Muscle of leg (tissue), 3 donors: ENCODE measurements at regions not wholly inside any gene's neighbourhood (a gene's known extent, or its start where the extent isn't known, plus 50 kb on each side); places are given as distances from the start of the nearest gene placed in this dataset.

Experiments
- DNase-seq: peaks from one replicate; pipeline ENCODE4 v3.0.0; 2013
- H3K27ac ChIP-seq: one replicate; pipeline ENCODE4 v1.5.1; 2013; ENCODE audit warnings: mild to moderate bottlenecking, low read length, control low read depth
- H3K27me3 ChIP-seq: one replicate; pipeline ENCODE4 v1.6.1; 2013; ENCODE audit warnings: low read length; ENCODE audit not compliant: control insufficient read depth, insufficient read depth
- H3K36me3 ChIP-seq: one replicate; pipeline ENCODE4 v1.6.1; 2013; ENCODE audit warnings: low read length; ENCODE audit not compliant: control insufficient read depth, insufficient read depth
- H3K4me1 ChIP-seq: one replicate; pipeline ENCODE4 v1.6.1; 2013; ENCODE audit warnings: low read length; ENCODE audit not compliant: control insufficient read depth, insufficient read depth
- H3K4me3 ChIP-seq: one replicate; pipeline ENCODE4 v1.5.1; 2013; ENCODE audit warnings: low read length, control low read depth
- H3K9me3 ChIP-seq: replicated peaks from 2 replicates; pipeline ENCODE4 v1.6.1; 2013; ENCODE audit warnings: low read depth, low read length; ENCODE audit not compliant: control insufficient read depth
- WGBS: methylation state at CpG from one replicate; pipeline ENCODE4 v1.1.5; 2013; ENCODE audit warnings: missing lambda C conversion rate; ENCODE audit not compliant: insufficient coverage; 5-methylcytosine and 5-hydroxymethylcytosine counted together

DNA sequence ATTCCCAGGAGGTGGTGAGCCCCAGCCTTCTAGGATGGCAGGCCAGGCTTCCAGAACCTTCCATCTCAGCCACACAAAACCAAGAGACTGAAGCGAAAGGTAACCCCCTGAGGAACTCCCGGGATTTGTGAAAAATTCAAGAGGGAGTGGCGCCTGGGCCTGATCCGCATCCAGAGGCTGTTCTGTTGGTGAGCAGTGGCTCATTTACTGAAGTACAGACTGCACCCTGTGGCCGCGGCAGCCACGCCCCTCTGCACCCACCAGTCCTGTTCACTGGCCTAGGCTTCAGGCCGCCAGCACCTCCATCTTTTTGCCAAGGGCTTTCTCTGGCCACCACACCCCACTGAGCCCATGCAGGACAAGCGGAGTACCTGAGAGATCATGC lies 79.1 kb upstream of the PTPN1 start:
- no peaks in the 10 kb centered on the region for H3K27me3 ChIP-seq
- 81% methylated on average over 8 of the region's 9 CpGs for WGBS
- DNase-seq = no peak
- no peaks in the 10 kb centered on the region for H3K9me3 ChIP-seq
- no peak overlapping the region for H3K4me3 ChIP-seq
- peaks cover 16% of the 10 kb centered on the region for H3K4me1 ChIP-seq
- no peaks in the 10 kb centered on the region for H3K36me3 ChIP-seq
- H3K27ac ChIP-seq = no peak overlapping the region

DNA sequence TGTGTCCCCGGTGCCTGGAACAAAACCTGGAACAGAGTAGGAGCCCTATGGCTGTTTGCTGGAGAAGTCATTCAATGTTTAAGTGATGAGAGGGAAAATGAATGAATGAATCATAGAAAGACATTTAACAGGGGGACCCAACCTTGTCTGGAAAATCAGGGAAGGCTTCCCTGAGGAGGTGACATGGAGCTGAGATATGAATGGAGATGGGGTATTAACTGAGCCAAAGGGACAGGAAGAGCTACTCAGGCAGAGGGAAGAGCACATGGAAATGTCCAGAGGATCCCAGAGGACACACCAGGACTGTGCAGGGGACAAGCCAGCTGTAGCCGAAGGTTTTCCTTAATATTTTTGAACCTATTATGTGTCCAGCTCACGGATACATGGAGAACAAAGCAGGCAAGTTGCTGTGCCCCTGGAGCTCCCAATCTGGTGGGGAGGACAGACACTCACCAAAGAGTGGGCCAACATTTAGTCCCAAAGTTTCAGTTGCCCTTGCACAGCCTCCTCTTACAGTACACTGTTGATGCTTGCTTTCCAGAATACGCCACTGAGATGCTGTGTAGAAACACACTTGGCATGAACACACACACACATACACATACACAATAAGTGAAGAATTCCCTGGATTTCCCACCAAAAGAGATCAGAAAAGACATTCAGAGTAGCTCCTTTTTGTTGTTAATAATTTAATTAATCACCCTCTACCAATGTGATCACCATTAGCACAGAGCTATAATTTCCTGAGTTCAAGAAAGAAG lies 77.0 kb upstream of the PTPN1 start:
- H3K4me3 ChIP-seq = no peak overlapping the region
- DNase-seq = no peak
- H3K9me3 ChIP-seq = no peaks in the 10 kb centered on the region
- 78% methylated on average over 3 of the region's 4 CpGs for WGBS
- no peaks in the 10 kb centered on the region for H3K27me3 ChIP-seq
- H3K27ac ChIP-seq = no peak overlapping the region
- H3K4me1 ChIP-seq = peaks cover 10% of the 10 kb centered on the region
- no peaks in the 10 kb centered on the region for H3K36me3 ChIP-seq

DNA sequence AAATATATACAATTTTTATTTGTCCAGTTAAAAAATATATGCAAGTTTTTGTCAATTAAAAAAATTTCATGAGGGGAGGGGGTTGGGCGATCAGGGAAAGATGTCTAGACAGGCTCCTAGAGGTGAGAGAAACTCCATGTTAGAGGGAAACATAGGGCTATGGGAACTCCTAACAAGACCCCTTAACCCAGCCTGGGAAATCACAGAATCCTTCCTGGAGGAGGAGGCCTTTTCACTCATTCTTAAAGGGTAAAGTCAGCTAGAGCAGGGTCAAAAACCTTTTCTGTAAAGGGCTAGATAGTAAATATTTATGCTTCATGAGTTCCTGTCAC lies 75.9 kb upstream of the PTPN1 start:
- no peak for DNase-seq
- peaks cover 10% of the 10 kb centered on the region for H3K4me1 ChIP-seq
- WGBS = no CpG with 5 or more reads among the region's 1 CpG
- no peak overlapping the region for H3K27ac ChIP-seq
- H3K4me3 ChIP-seq = no peak overlapping the region
- no peaks in the 10 kb centered on the region for H3K27me3 ChIP-seq
- no peaks in the 10 kb centered on the region for H3K36me3 ChIP-seq
- no peaks in the 10 kb centered on the region for H3K9me3 ChIP-seq

DNA sequence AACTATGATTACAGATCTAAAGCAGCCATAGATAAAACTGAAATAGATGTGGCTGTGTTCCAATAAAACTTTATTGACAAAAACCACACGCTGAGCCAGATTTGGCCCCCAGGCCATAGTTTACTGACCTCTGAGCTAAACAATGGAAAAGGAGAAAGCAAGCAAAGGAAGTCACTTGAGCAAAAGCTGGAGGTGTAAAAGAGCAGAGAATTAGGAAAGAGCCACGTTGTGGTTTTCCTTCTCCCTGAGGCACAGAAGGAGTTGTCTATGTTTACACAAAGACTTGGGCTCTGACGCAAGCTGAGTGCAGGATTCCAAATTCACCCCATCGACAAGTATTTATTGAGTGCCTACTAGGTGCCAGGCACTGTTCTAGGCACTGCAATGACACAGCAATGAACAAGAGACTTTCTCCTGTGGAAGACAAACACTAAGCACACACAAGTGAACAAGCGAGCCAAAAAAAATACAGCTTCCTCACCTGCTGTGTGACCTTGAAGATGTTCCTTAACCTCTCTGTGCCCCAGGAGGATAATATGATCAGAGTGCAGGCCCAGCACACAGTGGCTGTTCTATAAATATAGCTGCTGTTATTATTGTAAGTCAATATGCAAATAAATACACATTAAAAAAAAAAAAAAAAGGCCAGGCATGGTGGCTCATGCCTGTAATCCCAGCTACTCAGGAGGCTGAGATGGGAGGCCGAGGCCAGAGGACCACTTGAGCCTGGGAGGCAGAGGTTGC lies 75.4 kb upstream of the PTPN1 start:
- H3K9me3 ChIP-seq = no peaks in the 10 kb centered on the region
- H3K27ac ChIP-seq = no peak overlapping the region
- 60% methylated on average over 5 of the region's 6 CpGs for whole genome bisulfite sequencing
- H3K4me1 ChIP-seq = peaks cover 10% of the 10 kb centered on the region
- H3K4me3 ChIP-seq = no peak overlapping the region
- DNase-seq = no peak
- H3K27me3 ChIP-seq = no peaks in the 10 kb centered on the region
- no peaks in the 10 kb centered on the region for H3K36me3 ChIP-seq

DNA sequence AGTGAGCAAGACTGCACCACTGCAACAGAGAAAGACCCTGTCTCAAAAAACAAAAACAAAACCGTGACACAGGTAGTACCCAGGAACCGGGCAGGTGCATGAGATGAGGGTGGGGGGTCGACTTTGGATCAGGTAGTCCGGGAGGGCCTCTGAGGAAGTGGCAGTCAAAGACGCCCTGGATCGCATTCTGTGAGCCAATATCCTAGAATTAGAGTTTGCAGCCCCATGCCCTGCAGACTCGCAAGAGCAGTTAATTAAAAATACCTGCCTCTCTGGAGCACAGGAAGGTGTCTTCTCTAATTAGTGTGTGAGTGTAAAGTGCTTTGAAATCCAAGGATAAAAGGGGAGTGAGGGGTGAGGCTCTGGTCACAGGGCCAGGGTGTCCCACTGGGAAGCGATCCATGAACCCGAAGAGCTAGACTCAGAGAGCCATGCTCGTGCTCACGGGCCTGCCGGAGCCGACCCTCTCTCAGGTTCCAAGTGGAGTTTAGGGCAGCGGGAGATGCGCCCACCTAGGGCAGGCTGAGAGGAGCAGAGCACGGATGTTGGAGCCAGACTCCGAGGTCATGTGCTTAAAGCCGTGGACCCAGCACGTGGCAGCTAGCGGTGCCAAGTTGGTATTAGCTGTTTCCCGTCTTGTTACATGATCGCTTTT lies 74.7 kb upstream of the PTPN1 start:
- H3K36me3 ChIP-seq = no peaks in the 10 kb centered on the region
- H3K27ac ChIP-seq = no peak overlapping the region
- peaks cover 10% of the 10 kb centered on the region for H3K4me1 ChIP-seq
- no peak overlapping the region for H3K4me3 ChIP-seq
- H3K9me3 ChIP-seq = no peaks in the 10 kb centered on the region
- no peak for DNase-seq
- no peaks in the 10 kb centered on the region for H3K27me3 ChIP-seq
- WGBS = 60% methylated on average over 18 of the region's 22 CpGs

DNA sequence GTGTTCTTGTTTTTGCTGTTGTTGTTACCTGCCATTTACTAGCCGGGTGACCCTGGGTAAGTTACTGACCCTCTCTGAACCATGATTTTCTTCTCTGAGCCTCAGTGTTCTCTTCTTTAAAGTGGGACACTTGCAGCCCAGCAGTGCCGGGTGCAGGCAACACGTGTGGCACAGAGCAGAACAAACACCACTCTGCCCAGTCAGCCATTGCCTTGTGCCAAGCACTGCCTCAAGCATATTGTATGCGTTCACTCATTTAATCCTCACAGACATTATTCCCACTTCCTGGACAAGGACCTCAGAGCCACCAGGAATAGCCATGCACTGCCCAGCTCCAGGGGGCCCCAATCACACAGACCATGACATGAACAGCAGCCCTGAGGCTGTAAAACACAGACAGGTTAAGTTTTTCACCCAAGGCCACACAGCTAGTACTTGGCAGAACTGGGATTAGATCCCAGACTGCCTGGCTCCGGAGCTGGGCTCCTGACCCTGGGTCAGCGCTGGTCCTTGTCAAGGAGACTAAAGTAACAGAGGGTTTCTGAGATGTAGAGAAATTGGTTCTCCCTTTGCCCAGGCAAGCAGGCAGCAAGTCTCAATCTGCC lies 74.0 kb upstream of the PTPN1 start:
- H3K36me3 ChIP-seq = no peaks in the 10 kb centered on the region
- no peak overlapping the region for H3K4me3 ChIP-seq
- 72% methylated on average over 5 of the region's 6 CpGs for WGBS
- DNase-seq = no peak
- no peaks in the 10 kb centered on the region for H3K9me3 ChIP-seq
- peaks cover 6% of the 10 kb centered on the region for H3K4me1 ChIP-seq
- H3K27me3 ChIP-seq = no peaks in the 10 kb centered on the region
- H3K27ac ChIP-seq = no peak overlapping the region

DNA sequence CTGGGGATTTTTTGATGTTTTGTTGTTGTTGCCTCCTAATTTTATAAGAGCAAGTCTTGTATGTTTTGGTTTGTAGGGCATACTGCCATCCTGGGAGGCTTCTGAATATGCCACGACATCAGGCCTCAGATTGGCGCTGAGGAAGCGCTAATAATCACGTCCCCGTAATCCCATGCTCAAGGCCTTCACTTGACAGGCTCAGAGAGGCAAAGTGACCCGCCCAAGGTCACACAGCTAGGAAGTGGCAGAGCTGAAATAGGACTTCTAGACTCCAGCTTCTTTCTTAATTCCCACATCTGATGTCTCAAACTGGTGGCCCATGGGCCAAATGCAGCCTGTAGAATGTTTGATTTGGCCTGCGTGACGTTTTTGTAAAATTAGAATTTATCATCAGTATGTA lies 73.5 kb upstream of the PTPN1 start:
- WGBS = 89% methylated on average over 5 of the region's 8 CpGs

DNA sequence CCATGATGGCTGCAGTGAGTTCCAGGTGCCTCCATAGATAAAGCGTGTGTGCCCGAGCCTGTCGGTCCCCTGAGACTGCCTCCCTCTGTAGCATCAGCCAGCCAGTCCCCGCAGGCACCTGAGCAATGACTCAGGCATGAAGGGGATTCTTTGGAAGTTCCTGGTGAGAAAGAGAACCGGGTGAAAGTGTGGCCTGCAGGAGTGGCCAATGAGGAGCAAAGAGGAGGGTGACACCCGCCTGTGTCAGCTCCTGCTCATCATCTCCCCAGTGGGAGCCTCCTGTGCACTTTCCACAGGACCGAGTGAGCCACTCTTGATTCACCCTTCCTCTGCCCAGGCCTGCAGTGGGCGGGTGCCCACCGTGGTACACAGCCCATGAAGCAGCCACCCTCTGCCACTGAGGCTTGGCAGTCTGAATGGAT lies 71.2 kb upstream of the PTPN1 start:
- H3K36me3 ChIP-seq = no peaks in the 10 kb centered on the region
- 33% methylated on average over 1 of the region's 9 CpGs for WGBS

More for the DNA sequence above, 73.5 kb upstream of the PTPN1 start:
- H3K4me1 ChIP-seq = peaks cover 6% of the 10 kb centered on the region
- no peaks in the 10 kb centered on the region for H3K9me3 ChIP-seq
- no peak overlapping the region for H3K27ac ChIP-seq
- no peaks in the 10 kb centered on the region for H3K27me3 ChIP-seq
- no peaks in the 10 kb centered on the region for H3K36me3 ChIP-seq
- H3K4me3 ChIP-seq = no peak overlapping the region
- no peak for DNase-seq

DNA sequence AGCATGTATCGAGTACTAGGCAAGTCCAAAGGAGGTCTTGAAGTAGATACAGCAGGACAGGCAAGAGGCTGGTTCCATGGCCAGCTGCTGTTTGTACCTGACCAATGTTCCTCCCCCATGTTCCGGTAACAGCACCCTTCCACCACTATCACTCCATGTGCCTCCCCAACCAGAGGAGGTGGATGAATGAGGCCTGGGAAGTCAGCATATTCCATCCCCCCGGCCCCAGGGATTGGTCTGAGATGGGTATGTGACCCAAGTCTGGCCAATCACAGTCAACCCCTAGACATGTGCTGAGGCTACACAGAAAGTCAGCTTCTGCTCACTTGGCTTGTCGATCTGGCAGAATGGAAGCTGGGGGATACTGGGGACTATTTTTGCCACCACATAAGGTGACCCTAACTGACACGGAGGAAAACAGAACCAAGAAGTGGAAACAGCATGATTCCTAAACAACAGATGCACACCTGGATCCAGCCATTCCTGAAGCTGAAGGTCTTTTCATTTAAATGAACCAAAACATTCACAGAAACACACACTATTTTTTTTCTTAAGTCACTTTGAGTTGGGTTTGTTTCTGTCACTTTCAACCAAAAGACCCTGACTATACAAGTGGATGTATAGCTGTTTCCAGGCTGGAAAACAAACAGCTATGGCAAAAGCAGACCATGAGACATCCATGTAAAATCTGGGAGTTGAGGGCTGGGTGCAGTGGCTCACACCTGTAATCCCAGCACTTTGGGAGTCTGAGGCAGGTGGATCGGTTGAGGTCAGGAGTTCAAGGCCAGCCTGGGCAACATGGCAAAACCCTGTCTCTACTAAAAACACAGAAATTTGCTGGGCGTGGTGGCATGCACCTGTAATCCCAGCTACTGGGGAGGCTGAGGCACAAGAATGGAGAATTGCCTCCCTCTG lies 70.4 kb upstream of the PTPN1 start:
- DNase-seq = no peak
- Histone ChIP-seq H3K9me3 (no peaks in the 10 kb centered on the region), H3K4me1 (peaks cover 8% of the 10 kb centered on the region), H3K4me3 (no peak overlapping the region), H3K36me3 (no peaks in the 10 kb centered on the region), H3K27me3 (no peaks in the 10 kb centered on the region), H3K27ac (no peak overlapping the region)
- 100% methylated on average over 2 of the region's 7 CpGs for WGBS

More for the DNA sequence above, 71.2 kb upstream of the PTPN1 start:
- H3K27me3 ChIP-seq = no peaks in the 10 kb centered on the region
- H3K9me3 ChIP-seq = no peaks in the 10 kb centered on the region
- H3K4me3 ChIP-seq = no peak overlapping the region
- peaks cover 8% of the 10 kb centered on the region for H3K4me1 ChIP-seq
- no peak overlapping the region for H3K27ac ChIP-seq
- DNase-seq = no peak
